ENCODE measurements at regions not wholly inside any gene's neighbourhood (a gene's known extent, or its start where the extent isn't known, plus 50 kb on each side); places are given as distances from the start of the nearest gene placed in this dataset.

DNA sequence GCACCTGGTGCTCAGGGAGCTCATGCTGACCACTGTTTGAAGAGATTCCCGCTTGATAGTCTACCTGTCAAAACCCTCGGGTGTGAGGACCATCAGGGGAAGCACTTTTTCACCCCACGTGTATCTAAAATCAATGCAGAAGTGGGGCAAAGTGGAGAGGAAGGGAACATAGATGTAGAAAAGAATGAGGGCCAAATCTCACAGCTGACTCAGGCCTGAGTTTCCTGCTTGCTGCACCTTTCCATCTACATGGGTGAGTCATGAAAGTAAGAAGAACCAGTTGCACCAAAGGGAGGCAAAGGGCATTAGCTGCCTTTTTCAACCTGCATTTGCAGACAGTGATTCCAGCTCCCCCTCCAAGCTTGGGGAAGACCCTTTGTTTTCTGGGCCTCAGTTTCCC lies 100.2 kb upstream of the MYCN start:
- no peaks in the 10 kb centered on the region for H3K9me3 ChIP-seq (ENCODE audit: control insufficient read depth, low read length)
- no peak overlapping the region for H3K27ac ChIP-seq (ENCODE audit: low read depth, low read length, severe bottlenecking)
- no peak overlapping the region for H3K4me3 ChIP-seq (ENCODE audit: extremely low read depth, insufficient read depth, low read length, poor library complexity, severe bottlenecking)
- peaks cover 16% of the 10 kb centered on the region for H3K4me1 ChIP-seq (ENCODE audit: control insufficient read depth, insufficient read depth, low read length, poor library complexity, severe bottlenecking)
- 92% methylated on average over 2 to 3 of the region's 3 CpGs for WGBS, 2 experiments (ENCODE audit: insufficient coverage in 2 of 2)
- no peaks in the 10 kb centered on the region for H3K36me3 ChIP-seq (ENCODE audit: control insufficient read depth, insufficient read depth, low read length)

- WGBS, 2 experiments (ENCODE audit: insufficient coverage in 2 of 2): 93 to 95% methylated on average over 7 to 8 of the region's 8 CpGs
These were observed 99.4 kb upstream of the MYCN start for GRCh38 chr2:15840969-15841368.

DNA sequence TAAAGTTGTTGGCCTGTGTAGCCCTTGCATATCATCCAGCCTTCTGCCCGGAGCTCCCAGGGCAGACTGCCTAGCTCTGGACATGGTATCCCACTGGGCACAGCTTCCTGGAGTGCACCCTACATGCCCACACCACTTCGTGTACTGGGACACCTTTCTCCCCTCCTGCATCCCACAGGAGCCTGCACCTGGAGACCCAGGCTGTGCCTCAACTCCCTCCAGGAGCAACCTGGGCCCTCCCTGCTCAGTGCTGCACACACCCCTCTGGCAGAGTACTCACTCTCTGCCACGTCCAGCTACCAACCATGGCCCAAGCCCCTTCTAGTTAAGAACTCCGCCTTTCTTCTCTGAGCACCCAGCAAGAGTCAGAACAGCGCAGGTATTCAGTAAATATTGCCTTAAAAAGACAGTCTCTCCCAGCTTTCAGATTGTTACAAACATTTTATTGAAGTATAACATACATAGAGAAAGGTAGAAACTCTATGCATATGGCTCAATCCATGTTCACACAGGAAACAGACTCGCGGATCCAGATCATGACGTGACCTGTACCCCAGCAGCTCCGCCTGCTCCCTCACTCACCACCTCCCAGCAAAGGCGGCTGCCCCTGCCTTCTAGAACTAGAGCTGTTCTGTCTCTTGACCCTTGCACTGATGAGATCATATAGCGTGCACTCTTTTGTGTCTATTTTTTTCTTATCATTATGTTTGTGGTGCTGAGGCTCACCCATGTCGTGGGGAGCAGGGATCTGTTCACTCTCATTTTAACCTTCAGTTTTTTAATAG lies 98.4 kb upstream of the MYCN start:
- H3K36me3 ChIP-seq (ENCODE audit: control insufficient read depth, insufficient read depth, low read length): no peaks in the 10 kb centered on the region
- H3K27ac ChIP-seq (ENCODE audit: low read depth, low read length, severe bottlenecking): no peak overlapping the region
- WGBS, 2 experiments (ENCODE audit: insufficient coverage in 2 of 2): 80 to 88% methylated on average over 6 to 10 of the region's 12 CpGs
- H3K9me3 ChIP-seq (ENCODE audit: control insufficient read depth, low read length): no peaks in the 10 kb centered on the region
- H3K4me3 ChIP-seq (ENCODE audit: extremely low read depth, insufficient read depth, low read length, poor library complexity, severe bottlenecking): no peak overlapping the region
- peaks cover 16% of the 10 kb centered on the region for H3K4me1 ChIP-seq (ENCODE audit: control insufficient read depth, insufficient read depth, low read length, poor library complexity, severe bottlenecking)

More at GRCh38 chr2:15840969-15841368, 99.4 kb upstream of the MYCN start:
- no peak overlapping the region for H3K27ac ChIP-seq (ENCODE audit: low read depth, low read length, severe bottlenecking)
- peaks cover 16% of the 10 kb centered on the region for H3K4me1 ChIP-seq (ENCODE audit: control insufficient read depth, insufficient read depth, low read length, poor library complexity, severe bottlenecking)
- no peaks in the 10 kb centered on the region for H3K36me3 ChIP-seq (ENCODE audit: control insufficient read depth, insufficient read depth, low read length)
- H3K4me3 ChIP-seq (ENCODE audit: extremely low read depth, insufficient read depth, low read length, poor library complexity, severe bottlenecking): no peak overlapping the region
- H3K9me3 ChIP-seq (ENCODE audit: control insufficient read depth, low read length): no peaks in the 10 kb centered on the region

- WGBS, 2 experiments (ENCODE audit: insufficient coverage in 2 of 2): 90 to 92% methylated on average over 27 to 28 of the region's 34 CpGs
- Histone ChIP-seq H3K27ac (ENCODE audit: low read depth, low read length, severe bottlenecking) (no peak overlapping the region), H3K4me3 (ENCODE audit: extremely low read depth, insufficient read depth, low read length, poor library complexity, severe bottlenecking) (no peak overlapping the region), H3K4me1 (ENCODE audit: control insufficient read depth, insufficient read depth, low read length, poor library complexity, severe bottlenecking) (peaks cover 16% of the 10 kb centered on the region), H3K9me3 (ENCODE audit: control insufficient read depth, low read length) (no peaks in the 10 kb centered on the region), H3K36me3 (ENCODE audit: control insufficient read depth, insufficient read depth, low read length) (no peaks in the 10 kb centered on the region)
These were observed 97.3 kb upstream of the MYCN start for GRCh38 chr2:15842758-15843666.

DNA sequence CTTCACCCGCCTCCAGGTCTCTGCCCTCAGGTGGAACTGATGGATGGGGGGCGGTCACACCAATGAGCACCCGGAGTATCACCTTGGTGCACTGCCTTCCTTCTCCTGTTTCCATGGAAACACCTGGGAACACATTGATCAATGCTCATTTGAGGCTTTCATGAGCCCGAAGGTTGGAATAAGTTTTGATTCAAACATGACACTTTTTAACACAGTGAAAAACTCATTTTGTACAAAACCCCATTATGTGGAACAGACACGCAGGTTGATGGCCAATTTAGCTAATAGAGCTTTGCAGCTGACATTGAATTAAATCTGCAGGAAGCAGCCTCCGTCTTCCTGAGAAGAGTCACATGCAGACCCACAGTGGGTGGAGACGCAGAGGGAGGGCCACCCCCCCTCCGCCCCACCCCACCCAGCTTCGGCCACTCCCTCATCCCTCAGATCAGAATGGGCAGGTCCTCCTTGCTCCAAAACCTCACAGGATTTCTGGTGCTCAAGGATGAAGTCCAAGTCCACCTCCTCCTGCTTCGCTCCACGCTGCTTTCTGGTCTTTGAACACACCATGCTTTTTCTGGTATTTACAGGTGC lies 96.0 kb upstream of the MYCN start:
- WGBS, 2 experiments (ENCODE audit: insufficient coverage in 2 of 2): 89 to 95% methylated on average over 9 to 10 of the region's 11 CpGs
- H3K27ac ChIP-seq (ENCODE audit: low read depth, low read length, severe bottlenecking): no peak overlapping the region
- H3K36me3 ChIP-seq (ENCODE audit: control insufficient read depth, insufficient read depth, low read length): no peaks in the 10 kb centered on the region
- no peak overlapping the region for H3K4me3 ChIP-seq (ENCODE audit: extremely low read depth, insufficient read depth, low read length, poor library complexity, severe bottlenecking)
- H3K4me1 ChIP-seq (ENCODE audit: control insufficient read depth, insufficient read depth, low read length, poor library complexity, severe bottlenecking): peaks cover 16% of the 10 kb centered on the region
- no peaks in the 10 kb centered on the region for H3K9me3 ChIP-seq (ENCODE audit: control insufficient read depth, low read length)

- H3K27ac ChIP-seq (ENCODE audit: low read depth, low read length, severe bottlenecking): no peak overlapping the region
- 94 to 100% methylated on average over 2 of the region's 3 CpGs for WGBS, 2 experiments (ENCODE audit: insufficient coverage in 2 of 2)
- no peak overlapping the region for H3K4me3 ChIP-seq (ENCODE audit: extremely low read depth, insufficient read depth, low read length, poor library complexity, severe bottlenecking)
- peaks cover 14% of the 10 kb centered on the region for H3K4me1 ChIP-seq (ENCODE audit: control insufficient read depth, insufficient read depth, low read length, poor library complexity, severe bottlenecking)
- H3K9me3 ChIP-seq (ENCODE audit: control insufficient read depth, low read length): no peaks in the 10 kb centered on the region
- no peaks in the 10 kb centered on the region for H3K36me3 ChIP-seq (ENCODE audit: control insufficient read depth, insufficient read depth, low read length)
These were observed 95.1 kb upstream of the MYCN start for GRCh38 chr2:15845294-15845693.

- H3K27ac ChIP-seq (ENCODE audit: low read depth, low read length, severe bottlenecking): no peak overlapping the region
- H3K4me1 ChIP-seq (ENCODE audit: control insufficient read depth, insufficient read depth, low read length, poor library complexity, severe bottlenecking): peaks cover 11% of the 10 kb centered on the region
- no peak overlapping the region for H3K4me3 ChIP-seq (ENCODE audit: extremely low read depth, insufficient read depth, low read length, poor library complexity, severe bottlenecking)
- H3K9me3 ChIP-seq (ENCODE audit: control insufficient read depth, low read length): no peaks in the 10 kb centered on the region
- WGBS, 2 experiments (ENCODE audit: insufficient coverage in 2 of 2): 83 to 84% methylated on average over 6 to 9 of the region's 10 CpGs
- H3K36me3 ChIP-seq (ENCODE audit: control insufficient read depth, insufficient read depth, low read length): no peaks in the 10 kb centered on the region
These were observed 94.5 kb upstream of the MYCN start for GRCh38 chr2:15845737-15846405.

DNA sequence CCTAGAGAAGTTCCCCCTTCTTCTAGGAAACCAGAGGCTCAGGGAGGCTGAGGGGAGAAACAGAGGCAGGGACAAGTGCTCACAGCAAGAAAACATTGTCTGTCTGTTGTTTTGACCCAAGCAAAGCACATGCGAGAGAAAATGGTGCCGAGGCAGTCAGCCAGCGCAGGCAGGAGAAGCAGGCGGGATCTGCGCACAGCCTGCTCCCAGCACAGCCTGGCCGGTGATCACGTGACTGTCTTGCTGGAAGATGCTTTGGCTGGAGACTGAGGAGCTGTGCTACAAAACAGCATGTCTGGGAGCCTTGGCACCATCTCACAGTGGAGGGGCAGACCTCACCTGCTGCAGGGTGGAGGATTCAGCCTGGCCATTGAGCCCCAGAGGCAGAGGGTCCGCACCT lies 93.7 kb upstream of the MYCN start:
- Histone ChIP-seq H3K36me3 (ENCODE audit: control insufficient read depth, insufficient read depth, low read length) (no peaks in the 10 kb centered on the region), H3K9me3 (ENCODE audit: control insufficient read depth, low read length) (no peaks in the 10 kb centered on the region), H3K4me1 (ENCODE audit: control insufficient read depth, insufficient read depth, low read length, poor library complexity, severe bottlenecking) (peaks cover 11% of the 10 kb centered on the region), H3K4me3 (ENCODE audit: extremely low read depth, insufficient read depth, low read length, poor library complexity, severe bottlenecking) (no peak overlapping the region), H3K27ac (ENCODE audit: low read depth, low read length, severe bottlenecking) (no peak overlapping the region)
- WGBS, 2 experiments (ENCODE audit: insufficient coverage in 2 of 2): 90 to 97% methylated on average over 7 to 8 of the region's 8 CpGs

DNA sequence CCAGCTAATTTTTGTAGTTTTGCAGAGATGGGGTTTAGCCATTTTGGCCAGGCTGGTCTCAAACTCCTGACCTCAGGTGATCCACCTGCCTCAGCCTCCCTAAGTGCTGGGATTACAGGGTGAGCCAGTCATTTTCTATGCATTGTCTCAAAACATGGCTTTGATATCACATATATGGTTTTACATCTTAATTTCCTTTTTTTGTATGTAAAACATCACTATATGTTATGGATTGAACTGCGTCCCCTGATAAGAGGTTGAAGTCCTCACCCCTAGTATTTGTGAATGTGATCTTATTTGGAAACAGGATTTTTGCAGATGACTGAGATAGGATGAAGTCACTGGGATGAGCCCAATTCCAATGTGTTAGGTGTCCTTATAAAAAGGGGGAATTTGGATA lies 89.8 kb upstream of the MYCN start:
- H3K36me3 ChIP-seq (ENCODE audit: control insufficient read depth, insufficient read depth, low read length): no peaks in the 10 kb centered on the region
- H3K4me3 ChIP-seq (ENCODE audit: extremely low read depth, insufficient read depth, low read length, poor library complexity, severe bottlenecking): no peak overlapping the region
- no peaks in the 10 kb centered on the region for H3K9me3 ChIP-seq (ENCODE audit: control insufficient read depth, low read length)
- H3K4me1 ChIP-seq (ENCODE audit: control insufficient read depth, insufficient read depth, low read length, poor library complexity, severe bottlenecking): no peaks in the 10 kb centered on the region
- H3K27ac ChIP-seq (ENCODE audit: low read depth, low read length, severe bottlenecking): no peak overlapping the region
- 100% methylated on average over 1 of the region's 1 CpG for WGBS, 2 experiments (ENCODE audit: insufficient coverage in 2 of 2)

- no peak overlapping the region for H3K27ac ChIP-seq (ENCODE audit: low read depth, low read length, severe bottlenecking)
- WGBS, 2 experiments (ENCODE audit: insufficient coverage in 2 of 2): 91 to 94% methylated on average over 3 to 4 of the region's 10 CpGs
- H3K36me3 ChIP-seq (ENCODE audit: control insufficient read depth, insufficient read depth, low read length): no peaks in the 10 kb centered on the region
- H3K9me3 ChIP-seq (ENCODE audit: control insufficient read depth, low read length): no peaks in the 10 kb centered on the region
- no peak overlapping the region for H3K4me3 ChIP-seq (ENCODE audit: extremely low read depth, insufficient read depth, low read length, poor library complexity, severe bottlenecking)
- H3K4me1 ChIP-seq (ENCODE audit: control insufficient read depth, insufficient read depth, low read length, poor library complexity, severe bottlenecking): no peaks in the 10 kb centered on the region
These were observed 89.2 kb upstream of the MYCN start for GRCh38 chr2:15851076-15851693.

Data from mesodermal cell (in vitro differentiated cells).